H1 (cell line): ENCODE measurements at regions not wholly inside any gene's neighbourhood (a gene's known extent, or its start where the extent isn't known, plus 50 kb on each side); places are given as distances from the start of the nearest gene placed in this dataset.

Experiments
- CTCF ChIA-PET: fragments of 300-600 bp; sonication (Branson Sonifier 250); formaldehyde crosslinking; loops from one replicate; lab custom pipeline; 2021; ENCODE audit not compliant: partially characterized antibody; lab: Charles Lee
- POLR2A ChIA-PET: fragments of 300-600 bp; sonication (Branson Sonifier 250); formaldehyde crosslinking; loops from one replicate; lab custom pipeline; 2021; ENCODE audit warnings: inconsistent platforms; ENCODE audit not compliant: partially characterized antibody; lab: Charles Lee
- DNase-seq, 2 experiments: peaks; one replicate each; pipeline versions ENCODE4 v3.0.0 to v3.0.0-alpha.2; 2010 to 2022; ENCODE audit warnings: low spot score in 2 of 2, low read depth in 1 of 2, mixed read lengths in 1 of 2
- FAIRE-seq: peaks from 2 replicates; lab custom pipeline; 2011; peaks lifted over from hg19 to GRCh38; lab: Jason Lieb, UNC
- H2AFZ ChIP-seq: 2 replicates; pipeline ENCODE4 v1.8.1; 2012; ENCODE audit warnings: low read length, inconsistent platforms
- H2AK5ac ChIP-seq: 2 replicates; pipeline ENCODE4 v1.6.1; 2013; ENCODE audit warnings: low read depth, low read length
- H2BK120ac ChIP-seq: replicated peaks from 2 replicates; pipeline ENCODE3; 2013; ENCODE audit warnings: low read depth, low read length, inconsistent platforms
- H2BK12ac ChIP-seq: 2 replicates; pipeline ENCODE4 v1.6.1; 2013; ENCODE audit warnings: low read depth, low read length
- H2BK15ac ChIP-seq: 2 replicates; pipeline ENCODE4 v1.6.1; 2013; ENCODE audit warnings: low read length
- H2BK20ac ChIP-seq: 2 replicates; pipeline ENCODE4 v1.6.1; 2013; ENCODE audit warnings: low read length
- H2BK5ac ChIP-seq: 2 replicates; pipeline ENCODE4 v1.6.1; 2013; ENCODE audit warnings: low read depth, low read length
- H3K14ac ChIP-seq: 2 replicates; pipeline ENCODE4 v1.6.1; 2013; ENCODE audit warnings: inconsistent platforms; ENCODE audit not compliant: insufficient read length
- H3K18ac ChIP-seq: 2 replicates; pipeline ENCODE4 v1.6.1; 2013; ENCODE audit warnings: low read length; ENCODE audit errors: extremely low read depth
- H3K23ac ChIP-seq: 2 replicates; pipeline ENCODE4 v1.6.1; 2013; ENCODE audit warnings: inconsistent platforms; ENCODE audit not compliant: insufficient read length
- H3K23me2 ChIP-seq: 2 replicates; pipeline ENCODE4 v1.6.1; 2013; ENCODE audit warnings: low read depth, low read length
- H3K27ac ChIP-seq: 2 replicates; pipeline ENCODE4 v1.6.1; 2011; ENCODE audit warnings: low read depth, low read length, inconsistent platforms
- H3K27me3 ChIP-seq, 4 experiments: replicated peaks in 1 of 4; 1 replicate in 1 of 4; 2 replicates in 3 of 4; pipeline versions ENCODE4 v1.6.1 to v1.8.1; 2011 to 2013; ENCODE audit warnings: low read length in 3 of 4, mild to moderate bottlenecking in 3 of 4, inconsistent platforms in 2 of 4, mixed read lengths in 2 of 4, moderate library complexity in 1 of 4; ENCODE audit not compliant: control insufficient read depth in 3 of 4, insufficient read depth in 3 of 4; ENCODE audit errors: extremely low read depth in 1 of 4
- H3K36me3 ChIP-seq, 4 experiments: 2 replicates each; pipeline versions ENCODE4 v1.6.1 to v1.8.1; 2011 to 2013; ENCODE audit warnings: mild to moderate bottlenecking in 4 of 4, low read length in 3 of 4, moderate library complexity in 2 of 4, control low read depth in 1 of 4, inconsistent platforms in 1 of 4; ENCODE audit not compliant: insufficient read depth in 4 of 4, control insufficient read depth in 2 of 4
- H3K4ac ChIP-seq: replicated peaks from 2 replicates; pipeline ENCODE3; 2013; ENCODE audit warnings: low read length, low read depth, mixed read lengths, inconsistent platforms; ENCODE audit not compliant: insufficient read length
- H3K4me1 ChIP-seq, 4 experiments: replicated peaks in 1 of 4; 1 replicate in 1 of 4; 2 replicates in 3 of 4; pipeline versions ENCODE4 v1.6.1 to v1.8.1; 2011 to 2013; ENCODE audit warnings: low read length in 3 of 4, inconsistent platforms in 2 of 4, mixed read lengths in 1 of 4; ENCODE audit not compliant: insufficient read depth in 4 of 4, control insufficient read depth in 3 of 4
- H3K4me2 ChIP-seq, 2 experiments: 2 replicates each; pipeline versions ENCODE4 v1.6.1 to v1.8.1; 2011 to 2013; ENCODE audit warnings: low read depth in 2 of 2, low read length in 2 of 2, control low read depth in 1 of 2, inconsistent platforms in 1 of 2, mild to moderate bottlenecking in 1 of 2; ENCODE audit not compliant: insufficient read depth in 1 of 2
- H3K4me3 ChIP-seq, 4 experiments: fragments of 200-600, 300-600 bp in 1 of 4; sonication (generic), shearing (Covaris generic), sonication (Bioruptor Twin) in 1 of 4; 2 replicates each; pipeline versions ENCODE4 v1.5.1 to v1.8.1; 2011 to 2016; ENCODE audit warnings: low read length in 4 of 4, low read depth in 3 of 4, control low read depth in 2 of 4, inconsistent platforms in 2 of 4, mild to moderate bottlenecking in 2 of 4, mixed read lengths in 1 of 4, moderate library complexity in 1 of 4; ENCODE audit not compliant: insufficient read depth in 2 of 4; ENCODE audit errors: extremely low read depth in 1 of 4
- H3K56ac ChIP-seq: replicated peaks from 2 replicates; pipeline ENCODE3; 2013; ENCODE audit warnings: low read depth, mild to moderate bottlenecking, mixed read lengths, low read length, inconsistent platforms; ENCODE audit not compliant: insufficient read length
- H3K79me1 ChIP-seq: 2 replicates; pipeline ENCODE4 v1.6.1; 2013; ENCODE audit warnings: low read depth, low read length, control low read depth
- H3K79me2 ChIP-seq, 2 experiments: 2 replicates each; pipeline versions ENCODE4 v1.6.1 to v1.8.1; 2012 to 2013; ENCODE audit warnings: low read length in 2 of 2, mild to moderate bottlenecking in 2 of 2, inconsistent platforms in 1 of 2; ENCODE audit not compliant: insufficient read depth in 2 of 2, control insufficient read depth in 1 of 2
- H3K9ac ChIP-seq, 4 experiments: replicated peaks in 1 of 4; 1 replicate in 1 of 4; 2 replicates in 3 of 4; pipeline versions ENCODE4 v1.6.1 to v1.8.1; 2011 to 2013; ENCODE audit warnings: low read depth in 3 of 4, low read length in 3 of 4, control low read depth in 2 of 4, mild to moderate bottlenecking in 2 of 4, moderate library complexity in 2 of 4, inconsistent platforms in 1 of 4; ENCODE audit errors: extremely low read depth in 1 of 4
- H3K9me3 ChIP-seq, 2 experiments: 2 replicates each; pipeline versions ENCODE4 v1.6.1 to v1.8.1; 2012 to 2013; ENCODE audit warnings: mild to moderate bottlenecking in 2 of 2, moderate library complexity in 2 of 2, control low read depth in 1 of 2, inconsistent platforms in 1 of 2, low read depth in 1 of 2, low read length in 1 of 2, mixed read lengths in 1 of 2; ENCODE audit not compliant: insufficient read depth in 2 of 2
- H4K20me1 ChIP-seq, 2 experiments: replicated peaks in 1 of 2; 2 replicates each; pipeline versions ENCODE3 to v1.8.1; 2011 to 2013; ENCODE audit warnings: inconsistent platforms in 2 of 2, low read length in 2 of 2, mild to moderate bottlenecking in 1 of 2; ENCODE audit not compliant: insufficient read depth in 2 of 2, control insufficient read depth in 1 of 2
- H4K5ac ChIP-seq: 2 replicates; pipeline ENCODE4 v1.6.1; 2013; ENCODE audit warnings: low read length, low read depth, mixed read lengths, inconsistent platforms; ENCODE audit not compliant: insufficient read length
- H4K8ac ChIP-seq: 2 replicates; pipeline ENCODE4 v1.8.0; 2013; ENCODE audit warnings: mild to moderate bottlenecking, moderate library complexity, low read length, inconsistent platforms; ENCODE audit not compliant: insufficient read depth; ENCODE audit errors: extremely low read depth
- H4K91ac ChIP-seq: replicated peaks from 2 replicates; pipeline ENCODE3; 2013; ENCODE audit warnings: low read length, mixed read lengths, inconsistent platforms; ENCODE audit not compliant: insufficient read length
- RAD21 ChIP-seq, 2 experiments: IDR thresholded peaks in 1 of 2; conservative IDR thresholded peaks in 1 of 2; 2 replicates each; pipeline ENCODE4 v1.6.1; 2011; ENCODE audit warnings: low read depth in 2 of 2, low read length in 2 of 2, improper control_type of control experiment in 1 of 2, inconsistent platforms in 1 of 2, mild to moderate bottlenecking in 1 of 2, moderate library complexity in 1 of 2
- RFX5 ChIP-seq: IDR thresholded peaks from 2 replicates; pipeline ENCODE4 v1.6.1; 2011; ENCODE audit warnings: low read depth, low read length, improper control_type of control experiment, borderline replicate concordance
- RXRA ChIP-seq: IDR thresholded peaks from 2 replicates; pipeline ENCODE4 v1.6.1; 2011; ENCODE audit warnings: low read depth, mild to moderate bottlenecking, low read length, moderate library complexity; ENCODE audit not compliant: insufficient read depth
- SP4 ChIP-seq: IDR thresholded peaks from 2 replicates; pipeline ENCODE4 v1.6.1; 2012; ENCODE audit warnings: low read length, inconsistent platforms
- TAF7 ChIP-seq: optimal IDR thresholded peaks from 2 replicates; pipeline ENCODE3; 2011; ENCODE audit warnings: low read depth, mild to moderate bottlenecking, inconsistent platforms, low read length, moderate library complexity, borderline replicate concordance
- WGBS, 2 experiments: shearing (Covaris generic) in 1 of 2; methylation state at CpG; one replicate each; pipeline versions ENCODE4 v1.1.6 to v1.1.7; 2013 to 2015; ENCODE audit warnings: low lambda C conversion rate in 2 of 2, mixed read lengths in 2 of 2, inconsistent platforms in 1 of 2, low coverage in 1 of 2, missing lambda C conversion rate in 1 of 2; ENCODE audit not compliant: insufficient replicate concordance in 2 of 2, insufficient coverage in 1 of 2, insufficient read length in 1 of 2; ENCODE audit errors: extremely low coverage in 1 of 2, missing lambda C conversion rate in 1 of 2; 5-methylcytosine and 5-hydroxymethylcytosine counted together
- TF ChIP-seq, protein P1 (sequence below): IDR thresholded peaks from 2 replicates; pipeline ENCODE4 v1.6.1; 2012; ENCODE audit warnings: inconsistent platforms

DNA sequence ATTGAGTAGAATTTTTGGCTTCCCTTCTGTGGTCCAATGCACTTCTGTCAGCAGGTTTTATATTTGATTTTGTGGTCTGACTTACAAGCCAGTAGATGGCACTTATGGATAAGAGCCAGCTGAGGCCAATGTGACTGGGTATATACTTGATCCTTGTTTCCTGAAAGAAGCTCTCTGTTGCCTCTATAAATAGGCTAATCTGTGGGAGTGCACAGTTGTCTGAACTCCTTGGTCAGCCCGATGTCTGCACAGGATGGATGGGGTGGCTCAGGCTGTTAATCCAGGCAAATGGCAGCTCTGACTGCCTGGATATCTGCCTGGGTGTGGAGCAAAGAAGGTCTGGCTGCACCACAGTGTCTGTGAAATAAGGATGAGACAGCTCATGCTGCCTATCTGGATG lies 1183.7 kb upstream of the PRMT6 start:
- Histone ChIP-seq H3K9me3 (no peaks in the 10 kb centered on the region; a peak in 1 of 4 replicates), H4K5ac (no peak overlapping the region), H3K18ac (no peak overlapping the region), H2BK120ac (no peak overlapping the region), H2BK5ac (no peak overlapping the region), H3K4me2 (no peak overlapping the region), H2AK5ac (no peak overlapping the region), H2BK20ac (no peak overlapping the region), H2BK15ac (no peak overlapping the region), H3K14ac (no peak overlapping the region), H3K27me3 (no peaks in the 10 kb centered on the region), H3K4me3 (no peak overlapping the region), H3K4ac (no peak overlapping the region), H3K79me1 (no peaks in the 10 kb centered on the region), H4K91ac (no peak overlapping the region), H4K20me1 (no peaks in the 10 kb centered on the region), H3K23ac (no peak overlapping the region), H3K27ac (no peak overlapping the region), H3K56ac (no peak overlapping the region), H3K79me2 (no peaks in the 10 kb centered on the region), H3K9ac (no peak overlapping the region), H3K4me1 (no peaks in the 10 kb centered on the region), H3K23me2 (no peaks in the 10 kb centered on the region), H2AFZ (no peak overlapping the region), H3K36me3 (no peaks in the 10 kb centered on the region), H2BK12ac (no peak overlapping the region), H4K8ac (no peak overlapping the region; the same call in 1 of the 2 replicates)
- TF ChIP-seq SP4: no peak
- TF ChIP-seq, protein P1, sequence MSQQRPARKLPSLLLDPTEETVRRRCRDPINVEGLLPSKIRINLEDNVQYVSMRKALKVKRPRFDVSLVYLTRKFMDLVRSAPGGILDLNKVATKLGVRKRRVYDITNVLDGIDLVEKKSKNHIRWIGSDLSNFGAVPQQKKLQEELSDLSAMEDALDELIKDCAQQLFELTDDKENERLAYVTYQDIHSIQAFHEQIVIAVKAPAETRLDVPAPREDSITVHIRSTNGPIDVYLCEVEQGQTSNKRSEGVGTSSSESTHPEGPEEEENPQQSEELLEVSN: no peak
- TF ChIP-seq TAF7: no peak
- peak in 1 of 2 experiments; percentile 18; a peak in 1 of 4 replicates for TF ChIP-seq RAD21 (IDR thresholded peaks at IDR 0.05 in 1 of 2, conservative IDR thresholded peaks at IDR 0.05 in 1 of 2; ENCODE audit: low read depth in 2 of 2, low read length in 2 of 2)
- TF ChIP-seq RXRA: no peak
- no peak for TF ChIP-seq RFX5
- FAIRE-seq: no peak
- POLR2A ChIA-PET: no interaction called here
- DNase-seq: no peak
- CTCF ChIA-PET: interaction anchor here (0.6 kb wide), 1 partner anchor 322 kb away, joined by 4 read pairs; no protein-coding TSS in a partner anchor
- WGBS, 2 experiments: 81% methylated on average over 1 of the region's 1 CpG; no CpG with 5 or more reads in 1 of the 2 experiments
